NCI-H1092 (cell line): ENCODE measurements at regions not wholly inside any gene's neighbourhood (a gene's known extent, or its start where the extent isn't known, plus 50 kb on each side); places are given as distances from the start of the nearest gene placed in this dataset.
"Not testable (repeated sequence)": the region's sequence is repeated elsewhere in the genome, so short reads cannot be mapped to it uniquely, and the experiment has no call there.

Source experiments
- DNase-seq: peaks from one replicate; lab custom pipeline; 2025; lab: John Stamatoyannopoulos, UW

DNA sequence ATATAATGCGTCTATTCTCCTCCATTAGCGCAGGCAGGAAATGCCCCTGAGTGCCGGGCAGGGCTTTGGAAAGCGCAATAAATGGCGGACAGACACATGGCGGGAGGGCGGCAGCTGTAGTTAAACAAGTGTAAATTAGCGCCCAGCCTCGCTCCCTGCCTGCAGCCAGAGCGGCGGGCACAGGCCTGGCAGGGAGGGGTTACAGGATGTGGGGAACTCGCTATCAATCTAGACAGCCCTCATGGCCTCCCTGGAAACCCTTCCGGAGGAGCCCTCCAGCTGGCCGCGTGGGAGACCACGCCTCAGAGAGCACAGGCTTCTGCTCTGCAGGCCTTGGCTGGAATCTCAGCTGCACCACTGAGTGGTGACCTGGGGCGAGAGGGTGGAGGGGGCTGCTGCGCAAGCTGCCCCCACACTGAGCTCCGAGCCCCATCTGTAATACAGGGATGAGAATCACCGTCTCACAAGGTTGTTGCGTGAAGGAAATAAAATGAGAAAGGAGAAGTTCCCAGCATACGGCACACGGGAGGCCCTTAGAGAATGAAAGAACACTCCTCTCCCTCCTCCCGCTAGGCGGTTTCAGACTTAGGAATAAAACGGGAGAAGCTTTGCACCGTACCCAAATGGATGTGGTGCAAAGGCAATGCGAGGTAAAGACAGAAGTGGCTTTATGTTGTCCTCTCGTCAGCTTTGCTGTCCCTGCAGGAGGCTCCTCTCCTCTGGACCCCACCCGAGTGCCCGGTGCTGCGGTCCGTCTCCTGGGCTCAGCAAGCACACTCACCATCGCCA lies 167.2 kb upstream of the POU3F1 start:
- DNase-seq = peak; percentile 36

- DNase-seq = no peak
Observed at GRCh38 chr1:38210895-38211177, 164.2 kb upstream of the POU3F1 start.

DNA sequence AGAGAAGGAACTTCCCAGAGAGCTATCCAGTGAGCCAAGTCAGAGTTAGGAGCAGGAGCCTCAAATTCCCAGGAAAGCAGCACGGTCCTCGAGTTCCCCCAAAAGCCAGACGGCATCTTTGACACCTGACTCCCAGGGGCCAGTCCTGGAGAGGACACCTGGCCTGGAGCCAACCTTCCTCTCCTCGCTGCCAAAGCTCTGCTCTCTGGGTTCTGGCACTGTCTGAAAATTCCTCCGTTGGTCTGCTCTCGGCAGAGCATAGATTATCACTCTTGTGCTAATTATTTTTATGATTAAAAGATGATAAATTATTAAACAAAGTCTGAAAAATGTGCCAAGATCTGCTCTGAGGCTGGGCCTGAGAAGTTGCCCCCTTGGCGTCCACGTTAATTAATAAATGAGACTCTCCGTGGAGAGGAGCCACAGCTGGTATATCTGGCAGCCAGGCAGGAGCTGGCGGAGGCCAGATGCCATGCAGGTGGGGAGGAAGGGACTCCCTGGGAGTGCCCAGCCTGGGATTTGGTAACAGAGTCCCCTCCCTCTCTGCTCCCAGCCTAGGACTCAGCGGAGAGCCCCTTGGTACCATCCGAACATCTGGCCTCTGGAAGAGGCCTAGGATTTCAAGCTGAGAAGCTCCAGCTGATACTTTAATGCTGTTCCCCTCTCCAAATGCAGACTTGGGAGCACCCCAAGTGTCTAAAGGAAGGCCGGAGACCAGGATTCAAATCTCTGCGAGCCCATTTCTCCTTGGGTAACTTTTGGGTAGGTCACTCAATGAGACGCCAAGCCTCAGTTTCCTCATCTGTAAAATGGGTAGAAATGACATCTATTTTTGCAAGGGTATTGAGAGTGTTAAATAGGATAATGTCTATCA lies 163.7 kb upstream of the POU3F1 start:
- DNase-seq = peak; percentile 18

GRCh38 chr1:38208716-38209632 lies 162.4 kb upstream of the POU3F1 start:
- DNase-seq = no peak

DNA sequence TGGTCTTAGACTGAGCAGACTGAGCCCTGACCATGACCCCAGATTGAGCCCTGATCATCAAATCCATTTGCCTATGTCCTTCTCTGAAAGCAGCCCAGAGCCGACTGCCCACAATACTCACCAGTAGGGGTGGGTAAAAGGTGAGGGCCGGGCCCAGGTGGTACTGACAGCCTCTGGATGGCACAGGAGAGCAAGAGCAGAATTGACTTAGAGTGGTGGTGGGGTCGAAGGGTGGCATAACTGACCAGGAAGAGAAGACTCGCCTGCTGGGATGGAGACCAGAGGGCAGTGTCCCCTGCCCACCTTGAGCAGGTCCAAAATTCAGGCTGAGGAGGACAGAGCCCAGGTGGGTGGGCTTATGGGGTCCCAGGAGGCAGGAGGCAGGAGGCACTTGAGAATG lies 161.3 kb upstream of the POU3F1 start:
- DNase-seq = no peak

DNA sequence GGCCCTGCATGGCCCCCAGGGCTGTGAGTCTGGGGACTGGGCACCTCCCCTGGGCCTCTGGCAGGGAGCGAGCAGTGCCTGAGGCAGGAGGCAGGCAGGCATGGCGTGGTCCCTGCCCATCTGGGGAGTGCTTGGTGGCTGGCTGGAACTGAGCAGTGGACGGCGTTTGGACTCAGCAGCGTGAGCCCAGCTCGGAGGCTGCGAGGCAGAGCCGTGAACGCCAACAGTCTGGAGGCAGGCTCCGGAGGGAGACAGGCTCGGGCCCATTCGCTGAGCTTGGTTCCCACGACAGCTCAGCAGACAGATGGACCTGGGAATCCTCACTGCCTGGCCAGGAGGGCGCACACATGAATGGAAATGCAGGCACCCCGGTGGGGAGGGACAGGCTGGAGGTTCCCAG lies 160.7 kb upstream of the POU3F1 start:
- DNase-seq = no peak

- DNase-seq = no peak
Observed at GRCh38 chr1:38204698-38205097, 158.1 kb upstream of the POU3F1 start.

DNA sequence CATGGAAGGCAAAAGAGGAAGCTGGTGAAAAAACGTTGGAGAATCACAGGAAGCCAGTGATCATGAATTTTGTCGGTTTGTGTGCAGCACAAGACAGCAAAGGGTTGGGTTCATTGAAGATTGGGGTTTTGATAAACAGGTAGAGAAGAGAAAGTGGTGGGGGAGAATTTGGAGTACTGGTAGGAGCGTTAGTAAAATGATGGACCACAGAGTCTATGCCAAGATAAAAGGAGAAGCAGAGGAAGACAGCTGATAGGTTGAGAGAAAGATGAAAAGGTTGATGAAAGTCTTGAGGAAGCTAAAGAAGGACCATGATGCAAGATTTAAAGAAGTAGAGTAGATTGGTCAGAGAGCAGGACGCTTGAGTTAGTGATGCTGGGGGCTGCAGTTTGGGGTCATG lies 156.8 kb upstream of the POU3F1 start:
- no peak for DNase-seq

DNA sequence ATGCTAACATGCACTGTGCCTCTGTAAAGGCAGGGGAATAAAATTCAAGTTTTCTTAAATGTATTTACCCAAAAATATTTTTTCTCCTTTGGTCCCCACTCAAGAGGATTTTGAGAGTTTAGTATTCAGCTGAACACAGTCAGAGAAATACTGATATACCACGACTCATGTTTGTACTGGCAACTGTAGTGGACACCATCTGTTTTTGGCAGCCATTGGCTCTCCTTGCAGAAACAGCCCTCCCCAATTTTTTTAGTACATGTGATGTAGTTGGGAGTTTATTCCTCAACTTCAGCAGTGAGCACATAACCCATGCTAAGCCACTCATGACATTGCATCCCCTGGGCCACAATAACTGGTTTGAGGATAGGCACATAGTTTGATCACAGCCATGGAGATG lies 154.8 kb upstream of the POU3F1 start:
- DNase-seq = no peak

DNA sequence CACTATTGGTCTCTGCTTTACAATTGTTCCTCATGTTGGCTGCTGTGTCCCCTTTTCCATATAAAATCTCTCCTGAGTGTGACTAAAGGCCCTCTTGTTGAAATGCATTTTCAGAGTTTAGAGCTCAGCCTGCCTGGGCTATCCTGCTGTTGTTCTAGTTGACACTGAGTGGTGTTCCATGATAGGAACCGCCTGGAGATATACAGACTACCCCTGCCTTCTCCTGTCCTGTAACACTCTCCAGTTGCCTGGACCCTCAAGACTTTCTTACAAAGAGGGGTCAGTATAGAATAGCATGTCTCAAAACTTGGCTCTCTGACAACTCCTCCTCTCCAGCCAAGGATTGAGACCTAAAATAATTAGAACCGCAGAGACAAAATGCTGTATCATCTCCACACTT lies 152.0 kb upstream of the POU3F1 start:
- no peak for DNase-seq

DNA sequence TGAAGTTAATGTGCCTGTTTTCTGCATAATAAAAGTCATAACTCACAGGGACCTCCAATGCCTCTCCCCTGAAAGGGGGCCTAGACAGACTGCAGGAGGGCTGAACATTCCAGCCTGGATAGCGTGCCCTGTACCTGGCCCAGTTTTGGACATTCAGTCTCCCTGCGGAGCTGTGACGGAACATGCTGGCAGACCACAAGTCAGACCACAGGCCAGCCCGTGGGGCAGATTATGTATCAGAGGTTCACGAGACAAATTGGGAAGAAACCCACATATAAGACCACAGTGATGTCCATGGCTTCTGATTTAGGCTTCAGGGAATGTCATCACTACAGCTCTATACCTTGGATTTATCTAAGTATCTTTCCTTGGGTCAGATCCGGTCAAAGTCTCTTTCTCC lies 151.5 kb upstream of the POU3F1 start:
- no peak for DNase-seq

- no peak for DNase-seq
Observed at GRCh38 chr1:38197312-38198061, 150.9 kb upstream of the POU3F1 start.

- DNase-seq = peak; percentile 33
Observed at GRCh38 chr1:38194472-38194871, 147.9 kb upstream of the POU3F1 start.

- DNase-seq = no peak
Observed at GRCh38 chr1:38193040-38193439, 146.4 kb upstream of the POU3F1 start.

GRCh38 chr1:38191461-38191860 lies 144.9 kb upstream of the POU3F1 start:
- no peak for DNase-seq

- DNase-seq = no peak
Observed at GRCh38 chr1:38190983-38191382, 144.4 kb upstream of the POU3F1 start.

DNA sequence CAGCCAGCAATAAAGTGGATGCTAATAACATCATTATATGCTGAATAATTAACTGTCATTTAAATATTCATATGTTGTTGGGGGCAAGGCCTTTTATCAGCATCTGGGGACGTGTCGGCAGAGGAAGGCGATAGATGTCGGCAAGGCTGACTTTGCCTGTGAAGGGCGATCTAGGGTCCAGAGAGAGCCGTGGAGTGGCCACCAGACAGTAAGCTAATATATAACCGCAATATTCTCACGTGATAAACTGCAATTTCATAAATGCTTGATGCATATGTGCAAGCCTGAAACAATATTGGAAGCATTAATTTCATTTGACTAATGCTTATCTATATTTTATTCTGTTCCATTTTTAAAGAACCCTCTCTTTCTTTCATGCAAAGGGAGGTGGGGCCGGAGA lies 141.0 kb upstream of the POU3F1 start:
- no peak for DNase-seq

GRCh38 chr1:38186566-38186965 lies 140.0 kb upstream of the POU3F1 start:
- DNase-seq = no peak

DNA sequence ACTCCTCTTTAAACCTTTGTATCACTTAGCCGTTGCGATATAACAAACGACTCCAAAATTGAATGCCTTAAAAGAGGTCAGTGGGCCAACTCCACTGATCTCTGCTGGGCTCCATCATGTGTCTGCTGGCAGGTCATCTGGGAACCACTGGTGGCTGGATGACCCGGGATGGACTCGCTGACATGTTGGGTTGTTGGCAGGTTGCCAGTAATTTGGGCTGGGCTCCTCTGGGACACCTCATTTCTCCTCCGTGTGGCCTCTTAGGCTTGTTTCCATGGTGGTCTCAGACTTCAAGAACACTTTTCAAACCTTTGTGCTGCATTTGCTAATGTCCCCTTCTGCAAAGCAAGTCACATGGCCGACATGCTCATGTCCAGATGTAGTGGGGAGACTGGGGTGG lies 139.3 kb upstream of the POU3F1 start:
- DNase-seq = no peak

- DNase-seq = no peak
Observed at GRCh38 chr1:38183747-38184146, 137.2 kb upstream of the POU3F1 start.

DNA sequence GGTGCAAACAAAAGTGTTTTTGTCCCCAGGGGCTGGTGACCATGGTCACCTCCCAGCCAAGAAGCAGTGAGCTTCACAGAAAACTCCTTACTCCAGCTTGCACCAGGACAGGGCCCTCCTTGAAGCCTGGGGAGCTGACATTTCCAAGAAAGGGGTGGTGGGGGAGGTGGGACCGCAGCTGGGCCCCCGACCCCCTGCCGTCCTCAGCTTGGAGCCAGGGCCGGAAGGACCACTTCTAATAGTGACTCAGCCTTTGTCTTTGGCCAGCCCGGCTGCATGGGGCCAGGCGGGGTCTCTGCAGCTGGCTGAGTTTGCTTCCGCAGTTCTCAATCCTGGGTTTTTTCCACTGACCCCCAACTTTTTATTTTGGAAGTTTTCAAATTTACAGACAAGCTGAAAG lies 136.5 kb upstream of the POU3F1 start:
- DNase-seq = no peak

DNA sequence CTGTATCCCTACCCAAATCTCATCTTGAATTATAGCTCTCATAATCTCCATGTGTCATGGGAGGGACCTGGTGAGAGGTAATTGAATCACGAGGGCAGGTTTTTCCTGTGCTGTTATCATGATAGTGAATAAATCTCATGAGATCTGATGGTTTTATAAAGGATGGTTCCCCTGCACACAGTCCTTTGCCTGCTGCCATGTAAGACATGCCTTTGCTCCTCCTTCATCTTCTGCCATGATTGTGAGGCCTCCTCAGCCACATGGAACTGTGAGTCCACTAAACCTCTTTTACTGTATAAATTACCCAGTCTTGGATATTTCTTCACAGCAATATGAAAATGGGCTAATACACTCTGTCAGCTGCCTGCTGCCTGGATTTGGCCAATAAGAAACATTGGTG lies 133.8 kb upstream of the POU3F1 start:
- DNase-seq = not testable (repeated sequence)
